ENCODE measurements at regions not wholly inside any gene's neighbourhood (a gene's known extent, or its start where the extent isn't known, plus 50 kb on each side); places are given as distances from the start of the nearest gene placed in this dataset.

- no peak for TF ChIP-seq EZH2 (optimal IDR thresholded peaks at IDR 0.05; ENCODE audit: low read depth, low read length)
- no peak for TF ChIP-seq CTCF (IDR thresholded peaks at IDR 0.05; ENCODE audit: low read length)
These were observed 329.0 kb downstream of the DYSF start for GRCh38 chr2:71782323-71782722.

Data from MM.1S (cell line).